Stimulated activated naive CD8-positive, alpha-beta T cell treated with anti-CD3 and anti-CD28 coated beads, Interleukin-15, Interleukin-2, amounts not matched to agents 100 ng/mL and 50 ng/mL, for 24 hours (primary cell): ENCODE measurements at regions not wholly inside any gene's neighbourhood (a gene's known extent, or its start where the extent isn't known, plus 50 kb on each side); places are given as distances from the start of the nearest gene placed in this dataset.

Experiments used
- H3K27ac Mint-ChIP-seq: one replicate; pipeline ENCODE4 v1.8.0; 2021; ENCODE audit warnings: mild to moderate bottlenecking, mixed read lengths
- H3K27me3 Mint-ChIP-seq: one replicate; pipeline ENCODE4 v1.8.0; 2021; ENCODE audit warnings: mixed read lengths
- H3K36me3 Mint-ChIP-seq: one replicate; pipeline ENCODE4 v1.8.0; 2021; ENCODE audit warnings: low read depth, mixed read lengths
- H3K4me1 Mint-ChIP-seq: one replicate; pipeline ENCODE4 v1.8.0; 2021; ENCODE audit warnings: low read depth, mixed read lengths
- H3K4me3 Mint-ChIP-seq: one replicate; pipeline ENCODE4 v1.8.0; 2021; ENCODE audit warnings: mild to moderate bottlenecking, mixed read lengths
- H3K9me3 Mint-ChIP-seq: one replicate; pipeline ENCODE4 v1.8.0; 2021; ENCODE audit warnings: mixed read lengths

- Mint-ChIP-seq H3K4me1 (no peaks in the 10 kb centered on the region), H3K27ac (no peak overlapping the region), H3K27me3 (no peaks in the 10 kb centered on the region), H3K4me3 (no peak overlapping the region), H3K36me3 (no peaks in the 10 kb centered on the region), H3K9me3 (no peaks in the 10 kb centered on the region)
Observed at GRCh38 chr14:31950764-31951637, 126.1 kb upstream of the ARHGAP5 start.

- Mint-ChIP-seq H3K36me3 (no peaks in the 10 kb centered on the region), H3K4me1 (no peaks in the 10 kb centered on the region), H3K27me3 (peaks cover 1% of the 10 kb centered on the region), H3K9me3 (no peaks in the 10 kb centered on the region), H3K27ac (no peak overlapping the region), H3K4me3 (no peak overlapping the region)
Observed at GRCh38 chr14:31951638-31951964, 125.5 kb upstream of the ARHGAP5 start.

GRCh38 chr14:31952573-31952972 lies 124.5 kb upstream of the ARHGAP5 start:
- Mint-ChIP-seq H3K4me1 (no peaks in the 10 kb centered on the region), H3K27me3 (peaks cover 5% of the 10 kb centered on the region), H3K9me3 (no peaks in the 10 kb centered on the region), H3K27ac (no peak overlapping the region), H3K4me3 (no peak overlapping the region), H3K36me3 (no peaks in the 10 kb centered on the region)

GRCh38 chr14:31953210-31953609 lies 123.9 kb upstream of the ARHGAP5 start:
- H3K36me3 Mint-ChIP-seq: no peaks in the 10 kb centered on the region
- H3K4me3 Mint-ChIP-seq: no peak overlapping the region
- H3K27me3 Mint-ChIP-seq: peaks cover 5% of the 10 kb centered on the region
- no peaks in the 10 kb centered on the region for H3K4me1 Mint-ChIP-seq
- no peak overlapping the region for H3K27ac Mint-ChIP-seq
- H3K9me3 Mint-ChIP-seq: no peaks in the 10 kb centered on the region

GRCh38 chr14:31954991-31955390 lies 122.1 kb upstream of the ARHGAP5 start:
- H3K4me3 Mint-ChIP-seq: no peak overlapping the region
- H3K27me3 Mint-ChIP-seq: peaks cover 5% of the 10 kb centered on the region
- H3K9me3 Mint-ChIP-seq: no peaks in the 10 kb centered on the region
- H3K36me3 Mint-ChIP-seq: no peaks in the 10 kb centered on the region
- no peaks in the 10 kb centered on the region for H3K4me1 Mint-ChIP-seq
- H3K27ac Mint-ChIP-seq: no peak overlapping the region

- H3K36me3 Mint-ChIP-seq: no peaks in the 10 kb centered on the region
- no peak overlapping the region for H3K27ac Mint-ChIP-seq
- H3K4me1 Mint-ChIP-seq: no peaks in the 10 kb centered on the region
- peaks cover 5% of the 10 kb centered on the region for H3K27me3 Mint-ChIP-seq
- H3K9me3 Mint-ChIP-seq: peaks cover 7% of the 10 kb centered on the region
- no peak overlapping the region for H3K4me3 Mint-ChIP-seq
Observed at GRCh38 chr14:31955936-31956579, 121.0 kb upstream of the ARHGAP5 start.

GRCh38 chr14:31957565-31957964 lies 119.5 kb upstream of the ARHGAP5 start:
- H3K4me1 Mint-ChIP-seq: no peaks in the 10 kb centered on the region
- no peaks in the 10 kb centered on the region for H3K36me3 Mint-ChIP-seq
- H3K9me3 Mint-ChIP-seq: peaks cover 7% of the 10 kb centered on the region
- no peak overlapping the region for H3K4me3 Mint-ChIP-seq
- H3K27me3 Mint-ChIP-seq: peaks cover 5% of the 10 kb centered on the region
- H3K27ac Mint-ChIP-seq: no peak overlapping the region

GRCh38 chr14:31960039-31960438 lies 117.1 kb upstream of the ARHGAP5 start:
- no peaks in the 10 kb centered on the region for H3K4me1 Mint-ChIP-seq
- H3K9me3 Mint-ChIP-seq: peaks cover 7% of the 10 kb centered on the region
- H3K36me3 Mint-ChIP-seq: no peaks in the 10 kb centered on the region
- no peak overlapping the region for H3K4me3 Mint-ChIP-seq
- peaks cover 5% of the 10 kb centered on the region for H3K27me3 Mint-ChIP-seq
- no peak overlapping the region for H3K27ac Mint-ChIP-seq

- Mint-ChIP-seq H3K36me3 (no peaks in the 10 kb centered on the region), H3K9me3 (peaks cover 7% of the 10 kb centered on the region), H3K27ac (no peak overlapping the region), H3K4me1 (no peaks in the 10 kb centered on the region), H3K27me3 (peaks cover under 1% of the 10 kb centered on the region), H3K4me3 (no peak overlapping the region)
Observed at GRCh38 chr14:31961896-31962295, 115.2 kb upstream of the ARHGAP5 start.

GRCh38 chr14:31962920-31963319 lies 114.2 kb upstream of the ARHGAP5 start:
- no peaks in the 10 kb centered on the region for H3K36me3 Mint-ChIP-seq
- no peaks in the 10 kb centered on the region for H3K27me3 Mint-ChIP-seq
- H3K4me1 Mint-ChIP-seq: no peaks in the 10 kb centered on the region
- H3K4me3 Mint-ChIP-seq: no peak overlapping the region
- no peak overlapping the region for H3K27ac Mint-ChIP-seq
- peaks cover 7% of the 10 kb centered on the region for H3K9me3 Mint-ChIP-seq

- H3K27me3 Mint-ChIP-seq: no peaks in the 10 kb centered on the region
- H3K36me3 Mint-ChIP-seq: no peaks in the 10 kb centered on the region
- no peaks in the 10 kb centered on the region for H3K4me1 Mint-ChIP-seq
- H3K27ac Mint-ChIP-seq: no peak overlapping the region
- H3K9me3 Mint-ChIP-seq: peaks cover 7% of the 10 kb centered on the region
- H3K4me3 Mint-ChIP-seq: no peak overlapping the region
Observed at GRCh38 chr14:31963587-31963986, 113.5 kb upstream of the ARHGAP5 start.

- no peaks in the 10 kb centered on the region for H3K36me3 Mint-ChIP-seq
- H3K27me3 Mint-ChIP-seq: no peaks in the 10 kb centered on the region
- no peak overlapping the region for H3K4me3 Mint-ChIP-seq
- no peaks in the 10 kb centered on the region for H3K4me1 Mint-ChIP-seq
- no peak overlapping the region for H3K27ac Mint-ChIP-seq
- H3K9me3 Mint-ChIP-seq: peaks cover 7% of the 10 kb centered on the region
Observed at GRCh38 chr14:31964490-31964889, 112.6 kb upstream of the ARHGAP5 start.

GRCh38 chr14:31965071-31965734 lies 111.9 kb upstream of the ARHGAP5 start:
- Mint-ChIP-seq H3K36me3 (no peaks in the 10 kb centered on the region), H3K27me3 (no peaks in the 10 kb centered on the region), H3K4me1 (no peaks in the 10 kb centered on the region), H3K27ac (no peak overlapping the region), H3K4me3 (no peak overlapping the region), H3K9me3 (peaks cover 6% of the 10 kb centered on the region)

GRCh38 chr14:31965735-31966598 lies 111.1 kb upstream of the ARHGAP5 start:
- Mint-ChIP-seq H3K9me3 (no peaks in the 10 kb centered on the region), H3K27me3 (no peaks in the 10 kb centered on the region), H3K27ac (no peak overlapping the region), H3K4me1 (no peaks in the 10 kb centered on the region), H3K36me3 (no peaks in the 10 kb centered on the region), H3K4me3 (no peak overlapping the region)
